Upper lobe of right lung (tissue), 1 donor: ENCODE measurements at regions not wholly inside any gene's neighbourhood (a gene's known extent, or its start where the extent isn't known, plus 50 kb on each side); places are given as distances from the start of the nearest gene placed in this dataset.
"Not testable (repeated sequence)": the region's sequence is repeated elsewhere in the genome, so short reads cannot be mapped to it uniquely, and the experiment has no call there.

Experiments
- ATAC-seq: fragments of 200-7000 bp; cut with Tn5 transposase; one replicate; pipeline ENCODE4 v1.9.1; 2020; ENCODE audit warnings: mild to moderate bottlenecking, moderate library complexity
- DNase-seq: peaks from one replicate; pipeline ENCODE4 v3.0.0-alpha.2; 2020
- H3K27ac ChIP-seq: fragments of 200-600 bp; one replicate; pipeline ENCODE4 v1.8.0; 2022
- H3K27me3 ChIP-seq: fragments of 200-600 bp; one replicate; pipeline ENCODE4 v1.8.0; 2022; ENCODE audit warnings: mild to moderate bottlenecking
- H3K36me3 ChIP-seq: fragments of 200-600 bp; one replicate; pipeline ENCODE4 v1.8.0; 2022
- H3K4me1 ChIP-seq: fragments of 200-600 bp; one replicate; pipeline ENCODE4 v1.8.0; 2022
- H3K4me3 ChIP-seq: fragments of 200-600 bp; one replicate; pipeline ENCODE4 v1.8.0; 2022; ENCODE audit warnings: mild to moderate bottlenecking
- H3K9me3 ChIP-seq: fragments of 200-600 bp; one replicate; pipeline ENCODE4 v1.8.0; 2022
- intact Hi-C: fragments of 100-400 bp; cut with DNase I; formaldehyde crosslinking; loops from one replicate; pipeline ENCODE4 v1.11.0; 2022
- TF ChIP-seq, protein P1 (sequence below): fragments of 200-600 bp; IDR thresholded peaks from one replicate; pipeline ENCODE4 v1.8.0; 2022; ENCODE audit warnings: antibody characterized with exemption
- donor health status: DM: no; HTN: yes; CAD: no; lungs with severe emphysema.

GRCh38 chr4:26059391-26060154 lies 145.6 kb downstream of the SMIM20 start:
- H3K36me3 ChIP-seq: no peaks in the 10 kb centered on the region
- H3K27me3 ChIP-seq: no peaks in the 10 kb centered on the region
- no peak overlapping the region for H3K4me3 ChIP-seq
- intact Hi-C loops: no loop called here
- TF ChIP-seq, protein P1, sequence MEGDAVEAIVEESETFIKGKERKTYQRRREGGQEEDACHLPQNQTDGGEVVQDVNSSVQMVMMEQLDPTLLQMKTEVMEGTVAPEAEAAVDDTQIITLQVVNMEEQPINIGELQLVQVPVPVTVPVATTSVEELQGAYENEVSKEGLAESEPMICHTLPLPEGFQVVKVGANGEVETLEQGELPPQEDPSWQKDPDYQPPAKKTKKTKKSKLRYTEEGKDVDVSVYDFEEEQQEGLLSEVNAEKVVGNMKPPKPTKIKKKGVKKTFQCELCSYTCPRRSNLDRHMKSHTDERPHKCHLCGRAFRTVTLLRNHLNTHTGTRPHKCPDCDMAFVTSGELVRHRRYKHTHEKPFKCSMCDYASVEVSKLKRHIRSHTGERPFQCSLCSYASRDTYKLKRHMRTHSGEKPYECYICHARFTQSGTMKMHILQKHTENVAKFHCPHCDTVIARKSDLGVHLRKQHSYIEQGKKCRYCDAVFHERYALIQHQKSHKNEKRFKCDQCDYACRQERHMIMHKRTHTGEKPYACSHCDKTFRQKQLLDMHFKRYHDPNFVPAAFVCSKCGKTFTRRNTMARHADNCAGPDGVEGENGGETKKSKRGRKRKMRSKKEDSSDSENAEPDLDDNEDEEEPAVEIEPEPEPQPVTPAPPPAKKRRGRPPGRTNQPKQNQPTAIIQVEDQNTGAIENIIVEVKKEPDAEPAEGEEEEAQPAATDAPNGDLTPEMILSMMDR: no peak
- no peak overlapping the region for H3K27ac ChIP-seq
- ATAC-seq: no peak
- no peaks in the 10 kb centered on the region for H3K4me1 ChIP-seq
- DNase-seq: no peak
- H3K9me3 ChIP-seq: no peaks in the 10 kb centered on the region

- no peak for ATAC-seq
- Histone ChIP-seq H3K4me1 (no peaks in the 10 kb centered on the region), H3K36me3 (no peaks in the 10 kb centered on the region), H3K27ac (no peak overlapping the region), H3K27me3 (no peaks in the 10 kb centered on the region), H3K4me3 (no peak overlapping the region), H3K9me3 (no peaks in the 10 kb centered on the region)
- TF ChIP-seq, protein P1: no peak
- DNase-seq: no peak
- intact Hi-C loops: no loop called here
These were observed 146.3 kb downstream of the SMIM20 start for GRCh38 chr4:26060286-26060685.

DNA sequence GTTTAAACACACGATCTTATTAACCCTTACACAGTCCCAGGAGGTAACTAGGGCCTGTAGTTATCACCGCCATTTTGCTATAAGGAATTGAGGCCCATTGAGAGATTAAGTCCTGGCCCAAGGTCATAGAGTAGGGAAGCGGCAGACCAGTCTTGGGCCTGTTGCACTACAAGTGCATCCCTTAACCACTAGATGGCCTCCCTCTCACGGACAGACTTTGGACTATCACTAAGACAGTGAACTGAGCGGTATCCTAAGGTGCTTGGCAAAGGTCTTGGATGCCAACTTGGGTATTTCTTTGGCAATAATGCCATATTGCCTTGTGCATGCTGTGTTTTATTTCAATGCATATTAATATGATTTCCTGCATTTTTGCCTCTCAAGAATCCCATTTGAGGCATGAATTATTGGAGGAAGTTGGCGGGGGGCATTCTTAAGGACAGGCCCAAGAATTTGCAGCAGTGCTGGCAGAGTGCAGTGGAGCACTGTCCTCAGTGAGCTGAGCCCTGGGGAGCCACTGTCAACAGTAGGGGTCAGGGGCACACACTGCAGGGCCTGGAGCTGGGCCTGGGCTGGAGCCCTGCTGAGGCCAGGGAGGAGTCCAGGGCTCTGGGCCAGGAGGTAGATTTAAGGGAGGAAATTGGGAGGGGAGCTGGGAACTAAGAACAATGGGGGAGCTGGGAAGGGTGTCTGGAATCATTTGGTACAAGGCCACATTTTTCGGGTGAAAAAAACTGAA lies 147.4 kb downstream of the SMIM20 start:
- H3K4me3 ChIP-seq: no peak overlapping the region

GRCh38 chr4:26062215-26062614 lies 148.2 kb downstream of the SMIM20 start:
- ATAC-seq (no peak), DNase-seq (no peak)
- Histone ChIP-seq H3K36me3 (no peaks in the 10 kb centered on the region), H3K4me1 (no peaks in the 10 kb centered on the region), H3K27ac (no peak overlapping the region), H3K9me3 (no peaks in the 10 kb centered on the region), H3K4me3 (no peak overlapping the region), H3K27me3 (no peaks in the 10 kb centered on the region)
- intact Hi-C loops: no loop called here
- TF ChIP-seq, protein P1: no peak

More for the DNA sequence above, 147.4 kb downstream of the SMIM20 start:
- Histone ChIP-seq H3K27me3 (no peaks in the 10 kb centered on the region), H3K9me3 (no peaks in the 10 kb centered on the region), H3K4me1 (no peaks in the 10 kb centered on the region), H3K27ac (no peak overlapping the region), H3K36me3 (no peaks in the 10 kb centered on the region)
- intact Hi-C loops: no loop called here
- no peak for DNase-seq
- peak; percentile 92 for ATAC-seq
- TF ChIP-seq, protein P1: peak; percentile 50

GRCh38 chr4:26064009-26064408 lies 150.0 kb downstream of the SMIM20 start:
- H3K36me3 ChIP-seq, H3K27me3 ChIP-seq, H3K9me3 ChIP-seq, intact Hi-C loops, H3K27ac ChIP-seq, DNase-seq, ATAC-seq, H3K4me3 ChIP-seq, H3K4me1 ChIP-seq: not testable (repeated sequence)

DNA sequence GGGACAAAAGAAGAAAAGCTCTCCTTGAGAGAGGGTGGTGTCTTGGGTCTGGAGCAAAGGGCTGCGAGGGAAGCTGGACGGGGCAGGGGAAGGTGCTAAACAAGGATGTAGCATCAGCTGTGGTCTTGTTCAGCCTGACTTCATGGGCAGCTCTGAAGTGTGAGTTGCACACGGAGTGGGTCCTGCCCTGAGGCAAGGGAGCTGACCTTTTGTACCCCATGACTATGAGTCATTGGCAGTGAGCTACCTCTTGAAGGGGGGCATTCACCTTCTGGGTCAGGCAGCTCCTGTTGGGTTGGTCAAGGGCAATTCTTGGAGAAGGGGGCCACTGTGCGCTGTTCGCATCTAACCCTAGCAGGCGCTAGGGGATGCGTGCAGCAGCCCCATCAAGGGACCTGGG lies 151.8 kb downstream of the SMIM20 start:
- Histone ChIP-seq H3K36me3 (no peaks in the 10 kb centered on the region), H3K9me3 (no peaks in the 10 kb centered on the region), H3K4me1 (no peaks in the 10 kb centered on the region), H3K27me3 (no peaks in the 10 kb centered on the region), H3K4me3 (no peak overlapping the region), H3K27ac (no peak overlapping the region)
- ATAC-seq (no peak), DNase-seq (no peak)
- TF ChIP-seq, protein P1: no peak
- intact Hi-C loops: no loop called here
